ENCODE measurements at regions not wholly inside any gene's neighbourhood (a gene's known extent, or its start where the extent isn't known, plus 50 kb on each side); places are given as distances from the start of the nearest gene placed in this dataset.

- TF ChIP-seq CTCF (IDR thresholded peaks at IDR 0.05) (no peak), POLR2A (IDR thresholded peaks at IDR 0.05) (no peak)
Observed at GRCh38 chr1:56034222-56034621, 545.1 kb downstream of the PLPP3 start.
